K562 (cell line): ENCODE measurements at regions not wholly inside any gene's neighbourhood (a gene's known extent, or its start where the extent isn't known, plus 50 kb on each side); places are given as distances from the start of the nearest gene placed in this dataset.

ENCODE experiments used
- ATAC-seq: fragments of 200-7000 bp; cut with Tn5 transposase; 3 replicates; pipeline ENCODE4 v1.9.1; 2020; ENCODE audit warnings: moderate library complexity
- BruUV-seq: library from RNA; stranded (reverse); fragments of 400-500 nt; replicated peaks from 2 replicates; lab custom pipeline; 2021; lab: Mats Ljungman, UMichigan
- CTCF ChIA-PET: fragments of 300-600 bp; formaldehyde crosslinking; extraction: SDS; loops from one replicate; lab custom pipeline; 2021; ENCODE audit warnings: low intra/inter-chr PET ratio; lab: Yijun Ruan, JAX
- POLR2A ChIA-PET: fragments of 300-600, 350-650 bp; sonication (Branson Sonifier 250); formaldehyde crosslinking; extraction: SDS; loops from one replicate; lab custom pipeline; 2021; ENCODE audit warnings: antibody characterized with exemption, inconsistent platforms; lab: Yijun Ruan, JAX
- DNase-seq, 4 experiments: peaks; one replicate each; pipeline versions ENCODE4 v3.0.0 to v3.0.0-alpha.2; 2011 to 2018; ENCODE audit warnings: low spot score in 3 of 4, mixed read lengths in 3 of 4; ENCODE audit errors: extremely low read depth in 1 of 4
- FAIRE-seq: peaks from 2 replicates; lab custom pipeline; 2011; peaks lifted over from hg19 to GRCh38; lab: Jason Lieb, UNC
- H2AFZ ChIP-seq: 2 replicates; pipeline ENCODE4 v1.6.0; 2011; ENCODE audit warnings: low read depth, low read length, control low read depth, inconsistent platforms
- H3K27ac ChIP-seq: fragments of 200-600 bp; 3 replicates; pipeline ENCODE4 v1.8.0; 2011; ENCODE audit warnings: low read depth, mild to moderate bottlenecking, control low read depth, inconsistent platforms, low read length, moderate library complexity, mixed read lengths; ENCODE audit errors: extremely low read depth
- H3K27me3 ChIP-seq, 2 experiments: fragments of 300-600 bp in 1 of 2; 2 replicates in 1 of 2; 3 replicates in 1 of 2; pipeline versions ENCODE4 v1.6.0 to v1.8.0; 2011; ENCODE audit warnings: inconsistent platforms in 2 of 2, low read length in 2 of 2, mild to moderate bottlenecking in 1 of 2, mixed read lengths in 1 of 2, moderate library complexity in 1 of 2; ENCODE audit not compliant: control insufficient read depth in 2 of 2, insufficient read depth in 2 of 2
- H3K36me3 ChIP-seq: fragments of 300-600 bp; 3 replicates; pipeline ENCODE4 v1.8.0; 2011; ENCODE audit warnings: mild to moderate bottlenecking, low read length, inconsistent platforms; ENCODE audit not compliant: control insufficient read depth, insufficient read depth
- H3K4me1 ChIP-seq, 2 experiments: fragments of 200-600 bp in 1 of 2; replicated peaks in 1 of 2; 2 replicates in 1 of 2; 3 replicates in 1 of 2; pipeline versions ENCODE4 v1.5.1 to v1.8.0; 2011; ENCODE audit warnings: inconsistent platforms in 2 of 2, low read length in 2 of 2, mild to moderate bottlenecking in 1 of 2, mixed read lengths in 1 of 2, moderate library complexity in 1 of 2; ENCODE audit not compliant: control insufficient read depth in 2 of 2, insufficient read depth in 2 of 2
- H3K4me2 ChIP-seq: 2 replicates; pipeline ENCODE4 v1.6.1; 2011; ENCODE audit warnings: low read length, control low read depth, inconsistent platforms, mixed read lengths; ENCODE audit not compliant: insufficient read depth
- H3K4me3 ChIP-seq: fragments of 200-600 bp; sonication (generic), shearing (Covaris generic); 2 replicates; pipeline ENCODE4 v1.5.1; 2016; ENCODE audit warnings: control low read depth, inconsistent platforms
- H3K79me2 ChIP-seq: fragments of 200-600 bp; 3 replicates; pipeline ENCODE4 v1.8.0; 2011; ENCODE audit warnings: low read length, inconsistent platforms; ENCODE audit not compliant: control insufficient read depth, insufficient read depth
- H3K9ac ChIP-seq, 2 experiments: 2 replicates each; pipeline versions ENCODE4 v1.6.0 to v1.6.1; 2011; ENCODE audit warnings: low read depth in 2 of 2, low read length in 2 of 2, control low read depth in 1 of 2, inconsistent platforms in 1 of 2, mild to moderate bottlenecking in 1 of 2, mixed read lengths in 1 of 2; ENCODE audit not compliant: insufficient read depth in 1 of 2
- H3K9me1 ChIP-seq: one replicate; pipeline ENCODE4 v1.6.0; 2011; ENCODE audit warnings: inconsistent platforms, mild to moderate bottlenecking, low read length, moderate library complexity; ENCODE audit not compliant: control insufficient read depth, insufficient read depth
- H3K9me3 ChIP-seq: replicated peaks from 2 replicates; pipeline ENCODE4 v1.5.1; 2011; ENCODE audit warnings: low read depth, low read length, inconsistent platforms; ENCODE audit not compliant: control insufficient read depth, insufficient read depth
- H4K20me1 ChIP-seq: replicated peaks from 2 replicates; pipeline ENCODE4 v1.6.1; 2011; ENCODE audit warnings: low read length, inconsistent platforms, mixed read lengths; ENCODE audit not compliant: control insufficient read depth, insufficient read depth
- HDGF ChIP-seq: fragments of 450-650 bp; IDR thresholded peaks from 2 replicates; pipeline ENCODE4 v1.6.1; 2016
- MTA1 ChIP-seq: fragments of 450-650 bp; IDR thresholded peaks from 2 replicates; pipeline ENCODE4 v1.6.1; 2017; ENCODE audit warnings: borderline replicate concordance
- RBM15 ChIP-seq: fragments of 200-400 bp; formaldehyde crosslinking; IDR thresholded peaks from 2 replicates; pipeline ENCODE4 v1.6.1; 2018; ENCODE audit warnings: mild to moderate bottlenecking, low read length, moderate library complexity; ENCODE audit not compliant: insufficient read depth
- SPI1 ChIP-seq: IDR thresholded peaks from 2 replicates; pipeline ENCODE4 v1.6.1; 2011; ENCODE audit warnings: low read depth, low read length, control low read depth, borderline replicate concordance
- ZNF316 ChIP-seq: fragments of 450-650 bp; IDR thresholded peaks from 2 replicates; pipeline ENCODE4 v1.6.1; 2016
- ZNF77 ChIP-seq: fragments of 250-450 bp; sonication (Bioruptor Pico); IDR thresholded peaks from 2 replicates; pipeline ENCODE4 v1.5.0; 2020
- WGBS: fragments of 100-300 bp; shearing (Covaris generic); methylation state at CpG from one replicate; pipeline ENCODE4 v1.1.6; 2016; ENCODE audit warnings: low coverage, mixed read lengths; ENCODE audit not compliant: insufficient coverage; ENCODE audit errors: missing lambda C conversion rate; 5-methylcytosine and 5-hydroxymethylcytosine counted together
- in situ Hi-C: fragments of 300-500 bp; cut with MboI; formaldehyde crosslinking; loops from 4 replicates; pipeline ENCODE4 v1.15.0; 2018; ENCODE audit warnings: inconsistent platforms, mixed read lengths
- intact Hi-C: fragments of 100-400 bp; cut with micrococcal nuclease; formaldehyde crosslinking; loops from 2 replicates; pipeline ENCODE4 v1.14.2; 2022
- TF ChIP-seq, protein P1 (sequence below): fragments of 250-450 bp; sonication (Bioruptor Pico); IDR thresholded peaks from 2 replicates; pipeline ENCODE4 v1.8.0; 2022; ENCODE audit warnings: inconsistent platforms, mild to moderate bottlenecking, moderate library complexity, borderline replicate concordance

DNA sequence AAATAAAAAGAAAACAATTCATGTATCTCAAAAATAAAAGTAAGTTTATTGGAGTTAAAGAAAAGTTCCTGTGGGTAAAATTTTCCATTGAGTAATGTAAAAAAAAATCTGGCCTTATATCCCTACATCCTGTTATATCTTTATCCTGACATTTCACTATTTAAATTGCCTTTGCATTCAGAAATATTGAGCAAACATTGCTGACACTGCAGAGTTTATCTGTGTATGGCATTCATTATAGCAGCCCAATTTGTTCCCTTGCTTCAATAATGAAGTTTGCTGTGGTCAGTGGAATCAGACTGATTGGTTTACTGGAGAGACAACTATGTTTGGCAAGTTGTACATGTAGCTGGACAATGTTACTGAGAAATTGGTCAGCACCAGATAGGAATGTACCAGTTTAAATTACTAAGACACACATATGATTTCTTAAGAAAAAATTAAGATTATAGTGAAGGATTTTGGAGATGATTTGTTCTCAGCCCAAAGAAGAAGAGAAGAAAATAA, 271.7 kb downstream of the ANKRD7 start:
- Histone ChIP-seq H3K4me2 (no peak overlapping the region), H3K4me1 (no peaks in the 10 kb centered on the region), H3K9me3 (no peaks in the 10 kb centered on the region), H3K9ac (no peak overlapping the region), H3K36me3 (no peaks in the 10 kb centered on the region), H3K4me3 (no peak overlapping the region), H3K9me1 (no peaks in the 10 kb centered on the region), H3K79me2 (no peaks in the 10 kb centered on the region), H4K20me1 (no peaks in the 10 kb centered on the region), H3K27me3 (no peaks in the 10 kb centered on the region), H3K27ac (no peak overlapping the region), H2AFZ (no peak overlapping the region)
- ATAC-seq, result no peak
- ChIA-PET CTCF (no interaction called here), POLR2A (no interaction called here)
- BruUV-seq, result no TSS peak
- in situ Hi-C loops (no loop called here), intact Hi-C loops (no loop called here)
- no peak for DNase-seq
- TF ChIP-seq ZNF316, result peak; percentile 56; the same call in 1 of the 2 replicates
- TF ChIP-seq RBM15, result no peak
- peak; percentile 29 for FAIRE-seq

DNA sequence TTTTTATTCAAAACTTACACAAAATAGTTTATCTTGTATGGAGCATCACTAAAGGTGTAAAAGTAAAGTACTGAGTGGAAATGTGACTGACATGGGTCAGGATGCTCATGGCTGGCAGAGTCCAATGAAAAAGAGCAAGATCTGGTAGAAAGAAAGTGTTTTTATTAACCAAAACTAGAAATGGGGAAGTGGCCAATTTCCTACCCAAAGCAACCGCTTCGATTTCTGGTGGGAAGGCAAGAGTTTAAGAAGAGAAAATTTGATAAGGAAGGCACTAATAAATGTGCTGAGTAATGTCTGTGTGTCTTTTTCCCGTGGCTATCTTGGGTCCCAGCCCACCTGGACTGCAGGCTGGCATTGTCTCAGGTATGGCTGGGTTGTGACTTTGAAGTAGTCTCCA, 277.7 kb downstream of the ANKRD7 start:
- ChIA-PET CTCF (no interaction called here), POLR2A (no interaction called here)
- FAIRE-seq (no peak), DNase-seq (no peak), ATAC-seq (no peak)
- H3K79me2 ChIP-seq, result no peaks in the 10 kb centered on the region
- no peak overlapping the region for H3K27ac ChIP-seq
- H3K9me3 ChIP-seq, result no peaks in the 10 kb centered on the region
- no peaks in the 10 kb centered on the region for H3K36me3 ChIP-seq
- H3K4me1 ChIP-seq, result no peaks in the 10 kb centered on the region
- TF ChIP-seq SPI1, result peak; percentile 38; the same call in 1 of the 2 replicates
- no peak for TF ChIP-seq MTA1
- TF ChIP-seq ZNF77 (CRISPR knock-in tag), result no peak
- TF ChIP-seq, protein P1, sequence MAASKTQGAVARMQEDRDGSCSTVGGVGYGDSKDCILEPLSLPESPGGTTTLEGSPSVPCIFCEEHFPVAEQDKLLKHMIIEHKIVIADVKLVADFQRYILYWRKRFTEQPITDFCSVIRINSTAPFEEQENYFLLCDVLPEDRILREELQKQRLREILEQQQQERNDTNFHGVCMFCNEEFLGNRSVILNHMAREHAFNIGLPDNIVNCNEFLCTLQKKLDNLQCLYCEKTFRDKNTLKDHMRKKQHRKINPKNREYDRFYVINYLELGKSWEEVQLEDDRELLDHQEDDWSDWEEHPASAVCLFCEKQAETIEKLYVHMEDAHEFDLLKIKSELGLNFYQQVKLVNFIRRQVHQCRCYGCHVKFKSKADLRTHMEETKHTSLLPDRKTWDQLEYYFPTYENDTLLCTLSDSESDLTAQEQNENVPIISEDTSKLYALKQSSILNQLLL (CRISPR knock-in tag), result no peak
- TF ChIP-seq HDGF, result no peak
- in situ Hi-C loops (no loop called here), intact Hi-C loops (no loop called here)
- H3K9ac ChIP-seq, result no peak overlapping the region
- H3K27me3 ChIP-seq, result no peaks in the 10 kb centered on the region
- no peak overlapping the region for H3K4me2 ChIP-seq
- H4K20me1 ChIP-seq, result no peaks in the 10 kb centered on the region
- H3K4me3 ChIP-seq, result no peak overlapping the region
- BruUV-seq, result no TSS peak
- H2AFZ ChIP-seq, result no peak overlapping the region
- no peaks in the 10 kb centered on the region for H3K9me1 ChIP-seq
- WGBS, result 6% methylated on average over 3 of the region's 3 CpGs
